Thyroid gland (tissue), 4 donors: ENCODE measurements at regions not wholly inside any gene's neighbourhood (a gene's known extent, or its start where the extent isn't known, plus 50 kb on each side); places are given as distances from the start of the nearest gene placed in this dataset.

ENCODE experiments used
- CTCF ChIP-seq, 6 experiments: fragments of 200-600 bp in 3 of 6; fragments of 450-650 bp in 3 of 6; sonication (generic) in 3 of 6; IDR thresholded peaks; one replicate each; pipeline ENCODE4 v1.5.1; 2016 to 2019; ENCODE audit warnings: antibody characterized with exemption in 6 of 6, mild to moderate bottlenecking in 2 of 6, inconsistent platforms in 1 of 6, moderate library complexity in 1 of 6
- POLR2A ChIP-seq, 2 donors: fragments of 450-650 bp; IDR thresholded peaks; one replicate each; pipeline ENCODE4 v1.6.1; 2017; ENCODE audit warnings: antibody characterized with exemption in 2 of 2, mild to moderate bottlenecking in 2 of 2, moderate library complexity in 1 of 2

DNA sequence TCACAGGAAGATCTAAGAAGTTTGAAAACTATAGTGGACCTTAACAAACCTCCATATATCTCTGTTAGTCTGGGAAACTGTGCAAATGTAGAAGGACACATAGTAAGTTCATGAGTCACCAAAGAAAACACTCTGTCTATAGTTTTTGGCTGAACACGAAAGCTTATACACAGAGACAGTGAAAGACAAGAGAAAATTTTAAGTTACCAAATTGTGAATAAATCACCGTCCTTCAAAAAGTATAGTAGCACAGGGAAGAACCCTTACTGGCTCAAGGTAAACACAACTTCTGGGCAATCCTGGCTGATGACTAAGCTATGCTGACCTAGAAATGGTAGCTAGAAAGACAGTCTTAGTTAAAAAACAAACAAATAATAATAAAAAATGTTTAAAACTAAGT lies 1057.9 kb downstream of the AMY1C start:
- TF ChIP-seq CTCF (IDR thresholded peaks at IDR 0.05) (no peak), POLR2A (IDR thresholded peaks at IDR 0.05) (no peak)
